T-helper 2 cell treated with Interferon-gamma antibody and Interleukin-4, amounts not matched to agents 100 ng/mL and 5 ng/mL, for 36 hours (primary cell): ENCODE measurements at regions not wholly inside any gene's neighbourhood (a gene's known extent, or its start where the extent isn't known, plus 50 kb on each side); places are given as distances from the start of the nearest gene placed in this dataset.

Source experiments
- intact Hi-C: fragments of 100-400 bp; cut with micrococcal nuclease; formaldehyde crosslinking; loops from one replicate; pipeline ENCODE4 v1.15.1; 2023

DNA sequence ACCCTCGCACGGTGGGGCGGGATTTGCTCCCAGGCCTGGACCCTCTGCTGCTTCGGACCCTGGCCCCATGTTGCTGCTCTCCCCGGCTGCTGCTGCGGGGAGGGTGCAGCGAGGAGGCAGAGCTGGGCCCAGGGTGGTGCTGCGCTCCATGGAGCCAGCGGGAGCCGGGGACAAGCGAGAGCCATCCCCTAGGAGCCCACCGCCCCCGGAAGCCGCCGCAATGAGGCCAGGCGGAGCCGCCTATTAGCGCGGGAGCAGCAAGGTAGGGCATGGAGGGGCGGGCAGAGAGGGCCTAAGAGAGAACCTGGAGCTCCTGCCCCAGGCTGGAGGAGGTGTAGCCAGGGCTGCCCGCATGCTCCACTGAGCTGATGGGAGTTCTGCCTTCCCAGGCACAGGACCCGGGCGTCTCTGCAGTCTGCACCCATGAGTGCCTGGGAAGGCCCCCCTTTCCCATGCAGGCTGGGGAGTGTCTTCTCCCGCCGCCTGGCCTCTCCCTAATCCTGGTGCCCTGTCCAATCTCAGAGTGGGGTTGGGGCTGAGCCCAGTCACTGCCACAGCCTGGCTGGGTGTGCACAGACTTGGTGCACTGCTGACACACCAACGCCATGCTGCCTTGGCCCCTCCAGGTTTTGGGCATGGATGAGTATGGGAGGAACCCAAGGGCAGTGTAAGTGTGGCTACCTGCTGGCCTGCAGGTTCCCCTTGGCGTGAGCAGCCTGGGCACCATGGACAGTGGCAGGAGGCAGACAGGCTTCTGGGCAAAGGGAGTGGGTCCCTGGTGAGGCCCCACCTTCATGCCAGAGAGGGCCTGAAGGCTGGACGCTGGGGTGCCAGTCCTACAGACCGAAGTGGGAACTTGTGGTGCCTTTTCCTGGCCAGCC lies 360.6 kb upstream of the MAP3K7 start:
- intact Hi-C loops: no loop called here

DNA sequence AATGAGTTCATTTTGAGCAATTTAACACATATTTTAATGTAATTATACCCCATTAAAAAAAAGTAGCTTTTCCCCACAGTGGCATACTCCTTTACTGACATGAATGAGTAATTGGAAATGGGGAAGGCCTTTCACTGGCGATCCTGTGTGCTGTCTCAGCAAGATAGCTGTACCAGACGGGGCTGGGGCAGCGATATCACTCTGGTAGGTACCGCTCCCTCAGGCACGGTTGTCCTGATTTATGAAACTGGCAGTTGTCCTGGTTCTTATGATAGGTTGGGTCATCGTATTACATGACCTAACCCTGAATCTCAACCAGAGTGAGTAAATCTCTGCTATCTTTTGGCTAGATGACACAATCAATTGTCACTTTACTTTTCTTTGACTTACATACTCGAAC lies 355.0 kb upstream of the MAP3K7 start:
- intact Hi-C loops: loop anchor here (1.0 kb wide), 1 partner anchor 139 kb away; no protein-coding TSS in a partner anchor

DNA sequence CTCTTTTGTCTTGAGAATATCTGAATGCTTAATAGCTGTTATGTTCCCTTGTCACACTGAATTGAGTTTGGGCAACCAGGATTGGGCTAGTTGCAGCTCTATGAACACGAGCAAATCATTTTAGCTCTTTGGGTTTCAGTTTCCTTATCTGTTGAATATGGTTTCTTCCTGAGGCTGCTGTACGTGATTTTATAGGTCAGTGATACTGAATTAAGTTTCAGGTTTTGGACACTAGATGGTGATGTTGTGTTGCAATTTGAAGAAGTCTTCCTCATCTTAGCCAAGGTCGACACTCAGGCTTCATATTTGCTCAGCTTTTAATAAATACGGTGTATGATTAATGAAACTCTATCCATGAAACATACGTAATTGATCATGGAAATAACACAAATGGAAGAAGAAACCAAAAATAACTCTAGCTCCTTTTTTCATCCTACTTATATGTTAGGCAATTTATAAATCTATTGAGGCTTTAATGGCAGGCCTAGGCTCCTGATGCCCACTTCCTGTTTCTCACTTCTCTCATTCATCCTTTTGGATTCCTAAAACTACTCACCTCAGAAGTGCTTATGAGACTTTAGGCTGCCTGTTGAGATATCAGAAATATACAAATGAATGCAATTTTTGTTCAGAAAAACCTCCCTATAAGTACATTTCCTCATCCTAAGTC lies 354.1 kb upstream of the MAP3K7 start:
- intact Hi-C loops: loop anchor here (1.0 kb wide), 1 partner anchor 140 kb away; no protein-coding TSS in a partner anchor

DNA sequence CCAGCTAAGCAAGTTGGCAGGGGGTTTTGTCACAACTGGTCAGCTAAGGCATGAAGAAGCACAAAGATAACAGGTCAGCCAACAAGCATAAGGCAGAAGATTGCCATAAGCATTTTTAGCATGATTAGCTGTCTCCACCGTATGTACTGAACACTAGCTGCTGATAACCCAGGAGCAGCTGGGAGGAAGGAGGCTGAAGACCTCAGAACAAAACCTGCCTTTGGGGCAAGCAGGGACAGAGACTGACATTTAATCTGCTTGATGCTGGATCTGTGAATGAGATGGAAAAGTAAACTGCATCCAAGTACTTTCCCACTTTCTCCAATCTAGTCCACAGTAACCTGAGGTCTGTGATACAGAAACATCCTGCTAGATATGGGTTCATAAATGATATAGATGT lies 353.0 kb upstream of the MAP3K7 start:
- intact Hi-C loops: loop anchor here (10.0 kb wide), 1 partner anchor 325 kb away; no protein-coding TSS in a partner anchor

DNA sequence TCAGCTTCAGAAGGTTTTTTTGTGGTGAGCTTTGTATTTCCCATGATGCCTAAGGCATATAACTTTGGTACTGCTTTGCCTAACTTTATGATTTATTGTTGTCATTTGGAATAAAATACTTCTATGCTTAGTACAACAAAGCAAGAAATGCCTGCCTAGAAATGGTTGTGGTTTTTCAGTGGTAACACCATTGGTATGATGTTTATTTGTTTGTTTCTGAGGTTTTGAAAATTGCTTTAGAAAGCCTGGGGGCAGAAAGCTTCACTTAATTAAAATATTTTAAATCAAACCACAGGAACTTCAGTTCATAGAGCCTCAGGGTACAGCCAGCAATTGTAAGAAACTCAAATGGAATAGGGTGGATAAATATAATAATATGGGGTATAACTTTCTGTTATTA lies 351.2 kb upstream of the MAP3K7 start:
- intact Hi-C loops: loop anchor here (10.0 kb wide), 1 partner anchor 323 kb away; no protein-coding TSS in a partner anchor

DNA sequence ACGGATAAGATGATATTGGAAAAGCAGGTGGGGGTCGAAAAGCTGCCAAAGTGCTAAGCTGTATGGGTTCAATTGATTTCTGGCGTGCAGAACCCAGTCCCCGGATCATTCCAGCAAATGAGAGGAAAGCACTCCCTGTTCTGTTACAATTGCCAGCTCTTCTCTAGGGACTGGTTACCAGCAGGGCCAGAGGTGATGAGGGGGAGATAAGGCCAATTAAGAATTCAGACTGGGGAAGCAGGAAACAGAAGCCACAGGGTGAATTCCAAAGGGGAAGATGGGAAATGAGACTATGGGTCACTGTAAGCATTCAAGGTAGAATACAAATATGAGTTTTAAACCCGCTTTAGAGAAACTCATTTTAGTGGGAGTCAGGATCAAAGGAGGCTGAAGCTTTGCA lies 349.4 kb upstream of the MAP3K7 start:
- intact Hi-C loops: loop anchor here (10.0 kb wide), 1 partner anchor 321 kb away; no protein-coding TSS in a partner anchor

DNA sequence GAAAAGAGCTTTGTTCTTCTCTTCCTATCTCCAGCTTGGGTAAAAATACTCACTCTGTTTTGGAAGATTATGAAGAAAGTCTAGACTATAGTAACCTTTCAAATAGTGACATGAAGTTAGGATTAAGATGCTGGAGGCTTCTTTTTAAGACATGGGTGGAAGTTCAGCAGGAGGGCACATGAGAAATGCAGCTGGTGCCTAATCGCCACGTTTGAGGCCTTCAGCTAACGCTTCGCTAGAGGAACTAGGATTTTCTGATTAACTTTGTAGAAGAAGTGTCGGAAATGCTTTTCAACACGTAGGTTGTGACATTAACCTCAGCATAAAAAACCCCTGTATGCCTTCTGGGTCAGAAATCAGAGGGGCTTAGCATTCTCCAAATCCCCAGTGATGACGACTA lies 348.1 kb upstream of the MAP3K7 start:
- intact Hi-C loops: loop anchor here (10.0 kb wide), 1 partner anchor 320 kb away; no protein-coding TSS in a partner anchor

DNA sequence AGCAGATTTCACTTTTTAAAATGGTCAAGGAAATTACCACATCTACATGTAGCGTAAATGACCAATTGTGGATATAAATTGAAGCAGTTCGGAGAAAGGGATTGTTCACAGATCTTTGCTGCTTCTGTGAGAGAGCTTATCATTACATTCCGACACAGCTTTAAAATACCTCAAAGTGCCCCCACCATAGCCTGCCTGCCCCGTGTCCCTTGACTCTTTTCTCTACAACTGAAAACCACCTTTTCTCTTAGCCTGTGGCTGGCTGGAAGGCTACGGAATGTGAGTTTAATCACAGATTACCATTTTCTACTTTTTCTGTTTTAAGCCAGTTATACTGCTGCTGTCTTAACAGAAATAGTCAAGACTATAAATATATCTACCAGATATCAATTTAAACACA lies 347.2 kb upstream of the MAP3K7 start:
- intact Hi-C loops: loop anchor here (10.0 kb wide), 1 partner anchor 319 kb away; no protein-coding TSS in a partner anchor

DNA sequence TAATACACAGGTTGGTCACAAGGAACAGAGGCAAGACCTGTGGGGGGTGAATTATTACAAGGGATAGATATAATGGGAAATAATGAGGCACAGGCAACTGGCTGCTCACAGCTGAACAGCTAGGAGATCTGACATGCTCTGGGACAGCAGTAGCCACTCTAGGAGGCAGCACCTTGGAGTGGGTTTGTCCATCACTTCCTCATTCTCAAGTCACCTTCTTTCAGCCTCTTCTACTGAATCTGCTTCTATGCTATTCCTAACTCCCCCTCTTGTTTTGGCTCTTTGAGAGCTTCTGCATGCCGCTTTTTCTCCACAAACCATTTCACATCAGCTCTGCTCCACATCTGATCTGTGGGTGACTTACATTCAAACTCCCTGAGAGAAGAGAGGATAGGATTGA lies 345.5 kb upstream of the MAP3K7 start:
- intact Hi-C loops: loop anchor here (10.0 kb wide), 1 partner anchor 318 kb away; no protein-coding TSS in a partner anchor

DNA sequence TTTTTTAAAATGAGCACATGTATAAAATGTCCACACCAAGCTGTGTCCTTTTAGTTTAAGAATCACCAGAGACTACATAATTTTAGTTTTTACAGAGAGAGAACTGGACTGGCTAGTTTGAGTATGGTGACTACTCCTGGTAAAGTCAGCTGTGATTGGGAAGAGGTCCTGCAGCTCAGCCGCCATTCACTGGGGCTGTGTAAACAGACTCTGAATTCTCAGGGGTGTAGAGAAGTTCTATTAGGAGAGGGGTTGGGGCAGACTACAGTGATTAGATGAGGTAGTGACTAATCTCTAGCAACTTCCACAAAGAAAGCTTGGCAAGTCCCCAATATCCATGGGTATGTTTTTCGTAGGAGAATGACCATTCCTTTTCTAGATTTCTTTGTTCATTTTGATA lies 341.2 kb upstream of the MAP3K7 start:
- intact Hi-C loops: no loop called here

DNA sequence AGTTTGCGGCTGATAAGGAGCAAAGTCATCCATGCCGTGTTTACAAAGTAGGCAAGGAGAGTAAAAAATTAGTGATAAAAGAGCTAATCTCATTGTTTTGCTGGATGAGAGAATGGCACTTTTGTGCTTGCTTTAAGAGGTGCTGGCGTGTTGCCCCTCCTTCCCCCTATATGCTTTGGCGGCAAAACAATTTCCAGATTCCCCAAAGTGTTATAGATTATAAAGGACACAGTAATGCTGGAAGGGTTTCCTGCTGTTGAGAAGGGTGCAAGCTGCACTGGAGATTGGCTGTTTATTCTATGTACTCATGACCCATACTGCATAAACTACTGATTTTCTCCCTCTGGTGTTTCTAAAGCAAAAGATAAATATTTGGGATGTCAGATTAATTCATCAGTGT lies 338.9 kb upstream of the MAP3K7 start:
- intact Hi-C loops: no loop called here

DNA sequence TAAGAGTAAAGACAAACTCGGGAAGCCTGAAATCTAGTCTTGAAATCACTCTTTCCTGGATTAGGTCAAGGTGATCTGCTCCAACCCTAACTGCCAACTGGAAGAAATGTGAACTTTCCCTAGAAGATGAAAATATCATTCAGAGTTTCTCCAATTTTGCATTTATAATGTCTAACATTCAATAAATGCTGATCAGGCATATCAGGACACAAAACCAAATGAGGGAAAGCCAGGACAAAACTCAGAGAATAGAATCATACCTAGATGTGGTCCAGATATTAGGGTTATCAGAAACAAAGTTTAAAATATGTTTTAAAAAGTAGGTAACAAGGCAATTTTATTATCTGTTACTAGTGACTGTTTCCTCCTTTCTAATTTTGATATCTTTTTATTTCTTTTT lies 335.5 kb upstream of the MAP3K7 start:
- intact Hi-C loops: no loop called here

DNA sequence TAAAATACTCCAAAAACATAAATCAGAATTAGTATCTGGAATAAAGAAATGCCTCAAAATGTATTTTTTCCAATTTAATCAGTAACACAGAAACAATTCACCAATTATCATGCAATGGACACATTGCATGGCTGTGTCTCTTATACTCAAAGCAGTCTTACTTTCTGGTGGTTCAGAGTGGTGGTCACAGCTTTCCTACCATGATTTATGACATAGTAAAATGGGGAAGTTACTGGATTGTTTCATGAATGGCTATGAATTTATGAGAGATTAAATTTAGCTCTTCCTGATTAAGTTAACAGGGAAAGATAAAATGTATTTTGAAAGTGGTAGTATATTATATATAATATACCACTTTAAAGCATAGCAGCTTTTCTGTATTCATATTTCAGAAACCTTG lies 331.5 kb upstream of the MAP3K7 start:
- intact Hi-C loops: no loop called here

DNA sequence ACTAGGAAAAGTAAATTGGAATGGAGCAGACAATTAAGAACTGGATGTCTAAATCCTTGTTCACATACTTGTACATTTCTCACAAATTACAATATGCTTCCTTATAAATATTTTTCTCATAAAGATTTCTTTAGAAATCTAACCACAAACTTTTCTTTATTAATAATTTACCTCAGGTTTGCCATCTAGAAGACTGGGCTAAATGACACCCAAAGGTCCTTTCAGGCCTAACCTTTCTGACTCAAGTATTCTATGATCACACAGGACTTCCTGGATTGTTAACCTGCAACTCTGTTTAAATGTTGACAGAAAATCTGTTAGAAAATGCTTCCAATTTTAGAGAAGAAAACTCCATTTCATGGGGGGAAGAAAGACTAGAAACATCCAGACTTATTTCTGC lies 330.5 kb upstream of the MAP3K7 start:
- intact Hi-C loops: no loop called here

DNA sequence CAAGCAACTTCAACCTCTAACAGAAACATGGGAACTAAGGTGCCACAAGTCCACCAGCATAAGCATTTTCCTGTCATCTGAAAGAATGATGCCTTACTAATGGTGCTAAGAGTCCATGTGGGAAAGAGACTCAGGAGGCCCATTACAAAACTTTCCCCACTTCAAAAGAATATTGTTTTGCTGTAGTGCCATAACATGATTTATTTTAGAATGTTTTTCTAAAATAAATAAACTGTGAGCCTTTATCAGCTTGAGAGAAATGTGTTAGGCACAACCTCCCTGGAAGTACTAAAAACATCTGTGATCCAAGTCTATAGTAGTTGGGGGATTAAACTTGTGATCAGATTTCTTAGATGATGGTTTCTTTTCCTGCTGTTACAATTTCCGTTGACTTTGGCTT lies 330.1 kb upstream of the MAP3K7 start:
- intact Hi-C loops: no loop called here

DNA sequence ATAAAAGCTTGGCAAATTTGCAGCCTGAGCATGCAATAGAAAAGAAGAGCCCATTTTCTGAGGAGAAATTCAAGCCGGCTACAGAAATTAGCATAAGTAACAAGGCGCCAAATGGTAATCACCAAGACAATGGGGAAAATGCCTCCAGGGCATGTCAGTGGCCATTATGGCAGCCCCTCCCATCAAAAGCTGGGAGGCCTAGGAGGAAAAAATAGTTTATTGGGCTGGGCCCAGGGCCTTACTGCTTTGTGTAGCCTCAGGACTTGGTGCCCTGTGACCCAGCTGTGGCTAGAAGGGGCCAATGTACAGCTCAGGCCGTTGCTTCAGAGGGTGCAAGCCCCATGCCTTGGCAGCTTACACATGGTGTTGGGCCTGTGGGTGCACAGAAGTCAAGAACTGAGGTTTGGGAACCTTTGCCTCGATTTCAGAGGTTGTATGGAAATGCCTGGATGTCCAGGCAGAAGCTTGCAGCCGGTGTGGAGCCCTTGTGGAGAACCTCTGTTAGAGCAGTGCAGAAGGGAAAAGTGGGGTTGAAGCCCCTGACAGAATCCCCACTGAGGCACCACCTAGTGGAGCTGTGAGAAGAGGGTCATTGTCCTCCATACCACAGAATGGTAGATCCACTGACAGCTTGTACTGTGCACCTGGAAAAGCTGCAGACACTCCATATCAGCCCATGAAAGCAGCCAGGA lies 328.5 kb upstream of the MAP3K7 start:
- intact Hi-C loops: no loop called here

DNA sequence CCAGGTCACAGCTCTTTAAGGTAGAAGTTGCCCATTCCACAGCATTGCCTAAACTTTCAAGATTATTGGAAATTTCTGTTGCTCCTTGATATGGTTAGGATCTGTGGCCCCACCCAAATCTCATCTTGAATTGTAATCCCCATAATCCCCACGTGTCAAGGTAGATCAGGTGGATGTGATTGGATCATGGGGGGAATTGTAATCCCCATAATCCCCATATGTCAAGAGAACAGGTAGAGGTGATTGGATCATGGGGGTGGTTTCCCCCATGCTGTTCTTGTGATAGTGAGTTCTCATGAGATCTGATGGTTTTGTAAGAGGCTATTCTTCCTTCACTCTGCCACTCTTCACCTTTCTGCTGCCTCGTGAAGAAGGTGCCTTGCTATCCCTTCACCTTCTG lies 327.4 kb upstream of the MAP3K7 start:
- intact Hi-C loops: no loop called here

DNA sequence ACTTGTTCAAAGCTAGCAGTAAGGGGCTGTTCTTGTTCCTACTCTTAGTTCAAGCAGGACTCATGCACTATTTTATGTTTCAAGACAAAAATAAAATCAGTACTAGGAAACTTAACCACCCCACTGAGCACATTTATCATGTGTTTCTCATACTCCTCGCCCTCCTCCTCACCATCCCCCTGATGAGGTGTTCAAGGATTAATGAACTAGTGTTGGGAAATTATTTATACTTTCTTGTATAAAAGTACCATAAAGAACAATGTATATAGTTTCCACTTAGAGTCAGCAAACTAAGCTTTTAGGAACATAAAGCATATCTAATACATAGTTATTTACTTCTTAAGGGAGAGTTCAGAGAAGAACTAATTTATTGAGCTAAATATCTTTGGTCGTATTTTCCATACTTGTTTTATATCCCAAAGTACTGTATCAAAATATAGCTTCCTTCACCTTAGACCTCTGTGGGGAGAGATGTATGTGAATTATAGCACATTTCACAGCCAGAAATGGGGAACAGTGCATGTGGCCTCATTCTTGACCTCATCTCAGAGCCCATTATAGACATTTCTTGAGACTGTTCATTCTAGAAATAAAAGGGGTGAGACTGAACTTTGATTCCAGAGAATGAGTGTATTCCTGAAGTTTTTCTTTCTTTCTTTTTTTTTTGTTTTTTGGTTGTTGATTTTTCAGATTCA lies 326.5 kb upstream of the MAP3K7 start:
- intact Hi-C loops: no loop called here

DNA sequence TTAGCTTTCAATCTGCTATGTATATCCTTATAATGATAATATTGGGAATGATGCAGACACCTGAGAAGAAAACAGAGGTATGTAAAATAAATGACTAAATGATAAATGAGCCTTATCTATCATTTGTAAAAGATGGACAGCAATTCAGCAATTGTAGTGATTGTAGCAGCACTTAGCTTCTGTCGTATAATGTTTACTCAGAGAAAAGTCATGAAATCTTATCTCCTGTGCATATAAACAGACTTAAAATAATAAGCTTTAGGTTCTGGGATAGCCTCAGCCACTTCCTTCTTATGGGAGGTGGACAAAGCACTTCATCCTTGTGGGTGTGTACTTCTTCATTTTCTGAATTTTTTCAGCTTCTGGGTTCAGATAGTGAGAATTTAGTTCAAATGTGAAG lies 324.8 kb upstream of the MAP3K7 start:
- intact Hi-C loops: no loop called here

DNA sequence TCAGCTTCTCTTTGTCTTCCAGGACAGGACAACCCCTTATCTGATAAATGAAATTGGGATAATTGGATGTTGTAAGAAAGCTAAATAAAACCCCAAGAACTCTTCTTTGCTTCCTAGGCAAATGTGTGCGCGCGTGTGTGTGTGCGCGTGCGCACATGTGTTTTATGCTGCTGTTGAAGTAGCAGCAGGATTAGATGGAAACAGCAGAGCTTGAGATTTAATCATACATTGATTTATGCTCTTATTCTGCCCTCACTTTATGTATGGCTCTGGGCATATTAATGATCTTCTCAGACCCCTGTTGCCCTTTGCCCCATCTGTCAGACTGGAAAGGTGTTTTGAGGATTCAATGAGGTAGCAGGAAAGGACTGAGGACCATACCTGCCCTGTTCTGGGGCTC lies 324.0 kb upstream of the MAP3K7 start:
- intact Hi-C loops: no loop called here
